ENCODE measurements at regions not wholly inside any gene's neighbourhood (a gene's known extent, or its start where the extent isn't known, plus 50 kb on each side); places are given as distances from the start of the nearest gene placed in this dataset.

DNA sequence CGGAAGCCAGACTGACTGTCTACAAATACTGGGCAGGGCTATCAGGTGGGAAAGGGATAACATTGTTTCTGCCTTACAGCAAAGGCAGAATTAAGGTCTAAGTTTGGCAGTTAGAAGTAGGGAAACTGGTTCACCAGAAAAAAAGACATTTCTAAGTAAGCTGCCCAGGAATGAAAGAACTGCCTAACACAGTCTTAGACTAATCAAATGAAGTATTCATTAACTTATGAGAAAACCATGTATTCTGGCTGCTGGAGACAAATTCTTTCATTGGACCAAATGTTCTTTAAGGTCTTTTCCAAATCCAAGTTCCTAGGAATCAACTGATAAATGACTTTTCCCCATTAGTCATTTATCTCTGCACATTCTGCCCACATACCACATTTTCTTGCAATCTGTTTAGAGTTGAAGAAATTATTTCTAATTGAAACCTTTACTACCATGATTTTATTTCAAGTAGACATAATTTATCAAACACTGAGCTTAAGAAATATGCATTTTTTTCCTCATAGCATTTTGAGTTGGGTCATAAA lies 120.3 kb upstream of the OGFRL1 start:
- Histone ChIP-seq H3K27me3 (ENCODE audit: insufficient read depth, low read length) (no peaks in the 10 kb centered on the region), H3K4me1 (ENCODE audit: insufficient read depth, low read length) (no peaks in the 10 kb centered on the region), H3K9me3 (ENCODE audit: control insufficient read depth in 1 of 2, low read length in 2 of 2) (no peaks in the 10 kb centered on the region), H3K36me3 (ENCODE audit: insufficient read depth, low read length) (no peaks in the 10 kb centered on the region), H3K27ac (ENCODE audit: low read depth, low read length) (no peak overlapping the region), H3K4me3 (ENCODE audit: low read length in 2 of 2) (no peak overlapping the region)
- POLR2A ChIA-PET (ENCODE audit: partially characterized antibody), result no interaction called here
- Mint-ChIP-seq H3K36me3 (no peaks in the 10 kb centered on the region), H3K27me3 (peaks cover 2% of the 10 kb centered on the region in 2 donors), H3K4me3 (no peak overlapping the region), H3K9me3 (no peaks in the 10 kb centered on the region), H3K27ac (no peak overlapping the region), H3K4me1 (no peaks in the 10 kb centered on the region)
- intact Hi-C loops (cut with micrococcal nuclease), result no loop called here
- CTCF ChIA-PET (ENCODE audit: partially characterized antibody), result no interaction called here
- no peak for DNase-seq

DNA sequence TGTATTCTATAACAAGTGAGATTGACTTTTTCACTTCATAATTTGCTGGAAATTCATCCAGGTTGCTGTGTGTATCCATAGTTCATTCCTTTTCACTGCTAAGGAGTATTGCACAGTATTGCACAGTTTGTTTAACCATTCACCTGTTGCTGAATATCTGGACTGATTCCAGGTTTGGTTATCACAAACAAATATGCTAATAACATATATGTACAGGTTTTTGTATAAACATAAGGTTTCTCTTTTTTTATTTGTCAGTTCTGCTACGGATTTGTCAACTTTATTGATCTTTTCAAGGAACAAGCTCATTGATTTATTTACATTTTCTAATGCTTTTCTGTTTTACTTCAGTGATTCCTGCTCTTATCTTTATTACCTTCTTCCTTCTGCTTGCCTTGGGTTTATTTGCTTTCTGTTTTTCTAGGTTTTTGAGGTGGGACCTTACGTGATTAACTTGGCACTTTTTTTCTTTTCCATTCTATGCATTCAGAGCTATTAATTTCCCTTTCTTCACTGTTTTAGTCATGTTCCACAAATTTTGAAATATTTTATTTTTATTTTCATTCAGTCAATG lies 117.0 kb upstream of the OGFRL1 start:
- Histone ChIP-seq H3K27ac (ENCODE audit: low read depth, low read length) (no peak overlapping the region), H3K4me1 (ENCODE audit: insufficient read depth, low read length) (no peaks in the 10 kb centered on the region), H3K27me3 (ENCODE audit: insufficient read depth, low read length) (no peaks in the 10 kb centered on the region), H3K9me3 (ENCODE audit: control insufficient read depth in 1 of 2, low read length in 2 of 2) (no peaks in the 10 kb centered on the region), H3K36me3 (ENCODE audit: insufficient read depth, low read length) (no peaks in the 10 kb centered on the region), H3K4me3 (ENCODE audit: low read length in 2 of 2) (no peak overlapping the region)
- Mint-ChIP-seq H3K9me3 (no peaks in the 10 kb centered on the region), H3K27ac (no peak overlapping the region), H3K27me3 (peaks cover 8 to 17% of the 10 kb centered on the region in 2 donors), H3K4me1 (no peaks in the 10 kb centered on the region), H3K4me3 (no peak overlapping the region), H3K36me3 (no peaks in the 10 kb centered on the region)
- no peak for DNase-seq
- CTCF ChIA-PET (ENCODE audit: partially characterized antibody), result interaction anchor here (1.4 kb wide), 1 partner anchor 20 kb away, joined by 4 read pairs; no protein-coding TSS in a partner anchor
- intact Hi-C loops (cut with micrococcal nuclease), result no loop called here
- POLR2A ChIA-PET (ENCODE audit: partially characterized antibody), result no interaction called here

GRCh38 chr6:71179249-71179885 lies 109.2 kb upstream of the OGFRL1 start:
- Histone ChIP-seq H3K9me3 (ENCODE audit: control insufficient read depth in 1 of 2, low read length in 2 of 2) (no peaks in the 10 kb centered on the region), H3K36me3 (ENCODE audit: insufficient read depth, low read length) (no peaks in the 10 kb centered on the region), H3K27me3 (ENCODE audit: insufficient read depth, low read length) (no peaks in the 10 kb centered on the region), H3K4me1 (ENCODE audit: insufficient read depth, low read length) (no peaks in the 10 kb centered on the region), H3K4me3 (ENCODE audit: low read length in 2 of 2) (no peak overlapping the region), H3K27ac (ENCODE audit: low read depth, low read length) (no peak overlapping the region)
- Mint-ChIP-seq H3K27me3 (peaks cover 7 to 25% of the 10 kb centered on the region in 2 donors), H3K27ac (no peak overlapping the region), H3K4me3 (no peak overlapping the region), H3K9me3 (peaks cover 0 to 3% (median 0%) of the 10 kb centered on the region in 8 donors), H3K4me1 (no peaks in the 10 kb centered on the region), H3K36me3 (no peaks in the 10 kb centered on the region)
- DNase-seq, result no peak
- ChIA-PET CTCF (ENCODE audit: partially characterized antibody) (interaction anchor here (1.4 kb wide), 1 partner anchor 146 kb away, joined by 3 read pairs; no protein-coding TSS in a partner anchor), POLR2A (ENCODE audit: partially characterized antibody) (no interaction called here)
- intact Hi-C loops (cut with micrococcal nuclease), result no loop called here

GRCh38 chr6:71181565-71181964 lies 107.0 kb upstream of the OGFRL1 start:
- no peak for DNase-seq
- Mint-ChIP-seq H3K4me1 (no peaks in the 10 kb centered on the region), H3K36me3 (no peaks in the 10 kb centered on the region), H3K4me3 (no peak overlapping the region), H3K27ac (no peak overlapping the region), H3K27me3 (peaks cover 9 to 17% of the 10 kb centered on the region in 2 donors), H3K9me3 (peaks cover 0 to 3% (median 0%) of the 10 kb centered on the region in 8 donors)
- Histone ChIP-seq H3K9me3 (ENCODE audit: control insufficient read depth in 1 of 2, low read length in 2 of 2) (no peaks in the 10 kb centered on the region), H3K4me3 (ENCODE audit: low read length in 2 of 2) (no peak overlapping the region), H3K27ac (ENCODE audit: low read depth, low read length) (no peak overlapping the region), H3K4me1 (ENCODE audit: insufficient read depth, low read length) (no peaks in the 10 kb centered on the region), H3K27me3 (ENCODE audit: insufficient read depth, low read length) (no peaks in the 10 kb centered on the region), H3K36me3 (ENCODE audit: insufficient read depth, low read length) (no peaks in the 10 kb centered on the region)
- POLR2A ChIA-PET (ENCODE audit: partially characterized antibody), result no interaction called here
- CTCF ChIA-PET (ENCODE audit: partially characterized antibody), result interaction anchor here (1.0 to 1.4 kb wide), 2 partner anchors 9 to 170 kb away, joined by 3 read pairs; no protein-coding TSS in a partner anchor
- intact Hi-C loops (cut with micrococcal nuclease), result no loop called here

- ChIA-PET CTCF (ENCODE audit: partially characterized antibody) (interaction anchor here (1.8 to 1.9 kb wide), 2 partner anchors 163 to 167 kb away, joined by 4 to 8 read pairs; no protein-coding TSS in a partner anchor), POLR2A (ENCODE audit: partially characterized antibody) (no interaction called here)
- H3K9me3 ChIP-seq (ENCODE audit: control insufficient read depth in 1 of 2, low read length in 2 of 2), result no peaks in the 10 kb centered on the region
- no peak overlapping the region for H3K4me3 Mint-ChIP-seq
- H3K27ac Mint-ChIP-seq, result no peak overlapping the region
- no peak overlapping the region for H3K27ac ChIP-seq (ENCODE audit: low read depth, low read length)
- DNase-seq, result no peak
- intact Hi-C loops (cut with micrococcal nuclease), result no loop called here
- no peak overlapping the region for H3K4me3 ChIP-seq (ENCODE audit: low read length in 2 of 2)
- no peaks in the 10 kb centered on the region for H3K4me1 ChIP-seq (ENCODE audit: insufficient read depth, low read length)
- H3K4me1 Mint-ChIP-seq, result peaks cover 0 to 2% (median 0%) of the 10 kb centered on the region in 4 donors
- peaks cover 0 to 3% (median 0%) of the 10 kb centered on the region in 8 donors for H3K9me3 Mint-ChIP-seq
- H3K36me3 Mint-ChIP-seq, result no peaks in the 10 kb centered on the region
- peaks cover 3 to 6% of the 10 kb centered on the region in 2 donors for H3K27me3 Mint-ChIP-seq
- H3K36me3 ChIP-seq (ENCODE audit: insufficient read depth, low read length), result no peaks in the 10 kb centered on the region
- no peaks in the 10 kb centered on the region for H3K27me3 ChIP-seq (ENCODE audit: insufficient read depth, low read length)
Observed at GRCh38 chr6:71187141-71187540, 101.5 kb upstream of the OGFRL1 start.

- Mint-ChIP-seq H3K27me3 (peaks cover 2 to 3% of the 10 kb centered on the region in 2 donors), H3K9me3 (no peaks in the 10 kb centered on the region), H3K4me3 (no peak overlapping the region), H3K27ac (no peak overlapping the region), H3K36me3 (no peaks in the 10 kb centered on the region), H3K4me1 (peaks cover 0 to 2% (median 0%) of the 10 kb centered on the region in 4 donors)
- no peaks in the 10 kb centered on the region for H3K27me3 ChIP-seq (ENCODE audit: insufficient read depth, low read length)
- H3K27ac ChIP-seq (ENCODE audit: low read depth, low read length), result no peak overlapping the region
- H3K4me3 ChIP-seq (ENCODE audit: low read length in 2 of 2), result no peak overlapping the region
- no peaks in the 10 kb centered on the region for H3K36me3 ChIP-seq (ENCODE audit: insufficient read depth, low read length)
- no peaks in the 10 kb centered on the region for H3K4me1 ChIP-seq (ENCODE audit: insufficient read depth, low read length)
- no peaks in the 10 kb centered on the region for H3K9me3 ChIP-seq (ENCODE audit: control insufficient read depth in 1 of 2, low read length in 2 of 2)
- intact Hi-C loops (cut with micrococcal nuclease), result loop anchor here (1.0 kb wide), 1 partner anchor 158 kb away; no protein-coding TSS in a partner anchor
- peak in 4 of 5 donors; percentile 13 to 18 (median 16) for DNase-seq
- ChIA-PET POLR2A (ENCODE audit: partially characterized antibody) (interaction anchor here (1.0 kb wide), 1 partner anchor 97 kb away, joined by 9 read pairs; no protein-coding TSS in a partner anchor), CTCF (ENCODE audit: partially characterized antibody) (interaction anchor here (0.6 to 5.2 kb wide), 15 partner anchors 9 to 163 kb away, joined by 3 to 57 read pairs (median 5); partner anchors contain the start of gene OGFRL1)
Observed at GRCh38 chr6:71190809-71191208, 97.8 kb upstream of the OGFRL1 start.

- POLR2A ChIA-PET (ENCODE audit: partially characterized antibody), result no interaction called here
- no peak for DNase-seq
- Histone ChIP-seq H3K36me3 (ENCODE audit: insufficient read depth, low read length) (no peaks in the 10 kb centered on the region), H3K4me1 (ENCODE audit: insufficient read depth, low read length) (no peaks in the 10 kb centered on the region), H3K4me3 (ENCODE audit: low read length in 2 of 2) (no peak overlapping the region), H3K27ac (ENCODE audit: low read depth, low read length) (no peak overlapping the region), H3K27me3 (ENCODE audit: insufficient read depth, low read length) (no peaks in the 10 kb centered on the region), H3K9me3 (ENCODE audit: control insufficient read depth in 1 of 2, low read length in 2 of 2) (no peaks in the 10 kb centered on the region)
- Mint-ChIP-seq H3K27ac (no peak overlapping the region), H3K36me3 (no peaks in the 10 kb centered on the region), H3K9me3 (no peaks in the 10 kb centered on the region), H3K27me3 (no peaks in the 10 kb centered on the region), H3K4me1 (no peaks in the 10 kb centered on the region), H3K4me3 (no peak overlapping the region)
- intact Hi-C loops (cut with micrococcal nuclease), result no loop called here
- CTCF ChIA-PET (ENCODE audit: partially characterized antibody), result interaction anchor here (1.7 to 5.2 kb wide), 3 partner anchors 93 to 156 kb away, joined by 5 to 57 read pairs (median 12); partner anchors contain the start of gene OGFRL1
Observed at GRCh38 chr6:71194724-71195123, 93.9 kb upstream of the OGFRL1 start.
